ENCODE measurements at regions not wholly inside any gene's neighbourhood (a gene's known extent, or its start where the extent isn't known, plus 50 kb on each side); places are given as distances from the start of the nearest gene placed in this dataset.

DNA sequence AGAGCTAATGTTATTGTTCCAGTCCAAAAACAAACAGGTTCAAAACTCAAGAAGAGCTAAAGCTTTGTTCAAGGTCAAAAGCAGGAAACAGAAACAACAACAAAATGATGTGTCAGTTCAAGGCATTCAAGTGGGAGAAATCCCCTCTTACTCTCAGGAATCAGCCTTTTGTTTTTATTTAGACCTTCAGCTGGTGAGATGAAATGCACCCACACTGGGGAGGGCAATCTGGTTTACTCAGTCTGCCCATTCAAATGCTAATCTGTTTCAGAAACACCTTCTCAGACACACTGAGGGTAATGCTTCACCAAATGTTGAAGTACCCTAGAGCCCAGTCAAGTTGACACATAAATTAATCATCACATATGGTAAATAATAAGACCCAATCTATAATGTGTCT is 150.6 kb downstream of the TMX3 start:
- in situ Hi-C loops (cut with MboI; ENCODE audit: low pct_unique_long_range_greater_than_20kb in 2 of 9, low sequenced_read_pairs in 9 of 9, unreplicated experiment in 9 of 9), result no loop called here
- H3K27ac ChIP-seq, result no peak overlapping the region
- H3K4me1 ChIP-seq (replicated peaks in 1 of 2), result peaks cover 0 to 3% of the 10 kb centered on the region in 2 donors
- peak in 2 of 8 experiments; percentile 29 to 53 for ATAC-seq (replicated peaks in 6 of 8)
- no peak overlapping the region for H3K4me3 ChIP-seq

DNA sequence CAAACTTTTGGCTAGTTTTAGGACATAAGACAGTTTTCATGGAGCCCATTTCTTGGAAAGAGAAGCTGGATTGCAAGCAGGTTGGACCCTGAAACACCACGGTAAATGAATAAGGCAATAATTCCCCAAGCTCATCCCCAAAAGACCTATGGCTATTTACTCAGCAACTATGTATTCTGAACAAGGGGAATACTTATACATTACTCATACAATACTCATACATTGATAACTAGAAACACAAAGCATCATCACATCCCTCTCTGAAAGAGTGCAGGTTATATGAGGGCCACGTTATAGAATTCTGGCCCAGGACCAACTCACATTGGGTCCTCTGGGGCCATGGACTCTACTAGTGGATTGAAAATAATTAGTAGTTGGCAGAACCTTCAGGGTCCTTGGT is 154.8 kb downstream of the TMX3 start:
- Histone ChIP-seq H3K4me1 (replicated peaks in 1 of 2) (peaks cover 0 to 3% of the 10 kb centered on the region in 2 donors), H3K27ac (no peak overlapping the region), H3K4me3 (no peak overlapping the region)
- no peak for ATAC-seq (replicated peaks in 6 of 8)
- in situ Hi-C loops (cut with MboI; ENCODE audit: low pct_unique_long_range_greater_than_20kb in 2 of 9, low sequenced_read_pairs in 9 of 9, unreplicated experiment in 9 of 9), result no loop called here
- 38 to 85% (median 80%) methylated on average over 1 to 2 of the region's 2 CpGs; no CpG with 5 or more reads in 3 of the 10 experiments for WGBS, 10 experiments

DNA sequence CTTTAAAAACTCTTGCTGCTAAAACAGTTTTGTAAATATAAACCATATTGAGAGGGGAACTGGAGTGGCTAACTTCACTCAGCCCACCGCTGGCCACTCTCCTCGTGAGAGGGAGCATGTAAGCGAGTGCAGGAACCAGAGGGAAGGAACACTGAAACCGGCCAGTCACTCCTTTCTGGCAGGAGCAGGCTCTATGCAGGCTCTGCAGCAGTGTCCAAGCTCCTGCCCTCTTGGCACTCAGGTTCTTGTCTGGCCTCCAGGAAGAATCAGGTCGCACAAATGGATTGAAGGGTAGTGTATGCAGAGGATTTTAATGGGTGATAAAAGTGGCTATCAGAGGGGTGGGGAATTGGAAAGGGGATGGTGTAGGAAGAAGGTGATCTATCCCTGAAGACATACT is 157.7 kb downstream of the TMX3 start:
- Histone ChIP-seq H3K27ac (no peak overlapping the region), H3K4me1 (replicated peaks in 1 of 2) (no peaks in the 10 kb centered on the region), H3K4me3 (no peak overlapping the region)
- WGBS, 10 experiments, result 50 to 100% (median 83%) methylated on average over 1 to 5 of the region's 5 CpGs; no CpG with 5 or more reads in 1 of the 10 experiments
- ATAC-seq (replicated peaks in 6 of 8), result no peak
- in situ Hi-C loops (cut with MboI; ENCODE audit: low pct_unique_long_range_greater_than_20kb in 2 of 9, low sequenced_read_pairs in 9 of 9, unreplicated experiment in 9 of 9), result no loop called here

DNA sequence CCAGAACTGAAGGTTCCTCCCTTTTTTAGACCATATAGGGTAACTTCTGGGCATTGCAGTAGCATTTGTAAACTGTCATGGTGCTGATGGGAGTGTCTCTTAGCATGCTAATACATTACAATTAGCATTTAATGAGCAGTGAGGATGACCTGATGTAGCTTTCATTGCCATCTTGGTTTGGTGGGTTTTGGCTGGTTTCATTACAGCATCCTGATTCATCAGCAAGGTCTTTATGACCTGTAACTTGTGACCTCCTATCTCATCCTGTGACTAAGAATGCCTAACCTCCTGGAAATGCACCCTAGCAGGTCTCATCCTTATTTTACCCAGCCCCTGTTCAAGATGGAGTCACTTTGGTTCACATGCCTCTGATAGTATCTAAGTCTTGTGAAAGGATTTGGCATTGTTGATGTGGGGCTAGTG is 159.0 kb downstream of the TMX3 start:
- ATAC-seq (replicated peaks in 6 of 8), result peak in 3 of 8 experiments; percentile 66 to 98 (median 95)
- in situ Hi-C loops (cut with MboI; ENCODE audit: low pct_unique_long_range_greater_than_20kb in 2 of 9, low sequenced_read_pairs in 9 of 9, unreplicated experiment in 9 of 9), result no loop called here
- Histone ChIP-seq H3K4me3 (no peak overlapping the region), H3K4me1 (replicated peaks in 1 of 2) (no peaks in the 10 kb centered on the region), H3K27ac (no peak overlapping the region)

DNA sequence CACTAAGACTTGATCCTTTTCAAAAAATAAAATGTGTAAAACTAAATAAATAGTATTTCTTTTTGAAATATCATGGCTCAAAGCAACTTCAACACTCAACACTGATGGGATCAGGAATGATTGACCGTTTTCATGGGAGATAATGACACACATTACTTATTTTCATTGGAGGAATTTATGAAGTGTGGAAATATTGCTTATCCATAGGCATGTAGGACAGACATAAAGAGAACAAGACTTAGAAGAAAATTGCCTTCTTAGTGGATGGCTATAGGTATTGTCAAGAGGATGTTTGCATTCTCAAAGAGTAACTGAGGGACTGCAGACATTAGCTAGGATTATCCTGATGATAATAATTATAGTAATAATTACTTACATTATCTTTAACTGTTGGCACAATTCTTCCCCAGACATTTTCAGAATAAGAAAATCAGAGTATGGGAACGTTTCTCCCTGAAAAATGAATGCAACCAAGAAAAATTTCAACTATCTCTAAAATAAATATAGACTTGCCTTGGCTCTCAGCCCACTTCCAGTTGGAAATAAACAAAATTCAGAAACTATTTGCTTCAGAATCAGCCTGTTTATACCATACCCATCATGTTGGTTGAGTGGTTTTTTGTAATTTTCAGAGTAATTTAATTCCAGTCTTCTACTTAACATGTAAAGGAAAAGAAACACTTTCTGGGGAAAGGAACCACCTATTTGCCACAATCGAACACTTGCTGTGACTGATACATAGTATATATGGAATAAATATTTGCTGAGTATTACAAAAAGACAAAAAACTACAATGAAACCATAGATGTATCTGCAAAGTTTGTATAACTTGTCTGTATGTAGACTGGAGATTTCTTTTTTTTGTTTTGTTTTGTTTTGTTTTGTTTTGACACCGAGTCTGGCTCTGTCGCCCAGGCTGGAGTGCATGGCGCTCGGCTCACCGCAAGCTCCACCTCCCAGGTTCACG is 165.7 kb downstream of the TMX3 start:
- WGBS, 10 experiments, result 60 to 100% (median 74%) methylated on average over 1 to 9 of the region's 9 CpGs; no CpG with 5 or more reads in 1 of the 10 experiments
- no peak for ATAC-seq (replicated peaks in 6 of 8)
- in situ Hi-C loops (cut with MboI; ENCODE audit: low pct_unique_long_range_greater_than_20kb in 2 of 9, low sequenced_read_pairs in 9 of 9, unreplicated experiment in 9 of 9), result no loop called here

DNA sequence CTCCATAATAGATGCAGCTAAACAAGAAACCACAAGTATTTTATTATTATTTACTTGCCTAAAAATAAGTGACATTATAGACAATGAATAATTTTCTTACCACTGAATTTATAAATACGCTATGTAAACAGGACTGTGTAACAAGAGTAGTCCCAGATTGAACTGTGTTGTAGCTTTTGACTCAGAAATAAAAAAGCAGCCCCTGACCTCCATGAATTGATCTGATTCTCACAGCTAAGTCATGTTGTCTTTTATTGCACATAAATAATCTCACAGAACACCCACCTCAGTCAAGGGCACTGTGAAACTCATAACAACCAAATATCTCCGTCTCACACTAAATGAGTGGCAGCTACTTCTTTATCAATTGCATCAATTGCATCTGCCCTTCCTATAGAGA is 171.6 kb downstream of the TMX3 start:
- Histone ChIP-seq H3K27ac (no peak overlapping the region), H3K4me1 (replicated peaks in 1 of 2) (peaks cover 0 to 13% of the 10 kb centered on the region in 2 donors), H3K4me3 (no peak overlapping the region)
- peak in 4 of 8 experiments; percentile 16 to 78 (median 54) for ATAC-seq (replicated peaks in 6 of 8)
- in situ Hi-C loops (cut with MboI; ENCODE audit: low pct_unique_long_range_greater_than_20kb in 2 of 9, low sequenced_read_pairs in 9 of 9, unreplicated experiment in 9 of 9), result no loop called here
- 44 to 100% (median 80%) methylated on average over 1 to 2 of the region's 2 CpGs; no CpG with 5 or more reads in 3 of the 10 experiments for WGBS, 10 experiments

More for the DNA sequence above, 165.7 kb downstream of the TMX3 start:
- H3K4me1 ChIP-seq (replicated peaks in 1 of 2), result no peaks in the 10 kb centered on the region
- H3K4me3 ChIP-seq, result no peak overlapping the region
- no peak overlapping the region for H3K27ac ChIP-seq

DNA sequence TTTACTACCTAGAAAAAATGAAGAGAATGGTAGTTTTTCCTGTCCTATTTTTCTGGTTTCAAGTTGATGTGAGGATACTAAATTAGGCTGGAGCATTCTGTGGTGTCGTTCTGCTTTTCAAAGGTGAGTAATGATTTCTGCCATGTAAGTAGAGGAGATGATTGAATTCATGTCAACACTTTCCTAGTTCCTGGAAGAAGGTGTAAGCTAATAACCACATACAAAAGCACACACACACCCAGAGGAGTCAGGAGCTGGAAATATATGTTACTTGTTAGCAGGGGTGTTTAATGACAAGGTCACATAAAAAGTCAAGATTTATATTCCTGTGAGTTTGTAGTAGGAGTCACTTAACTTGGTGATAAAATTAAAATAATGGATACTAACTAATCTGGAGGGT is 172.1 kb downstream of the TMX3 start:
- H3K27ac ChIP-seq, result no peak overlapping the region
- in situ Hi-C loops (cut with MboI; ENCODE audit: low pct_unique_long_range_greater_than_20kb in 2 of 9, low sequenced_read_pairs in 9 of 9, unreplicated experiment in 9 of 9), result no loop called here
- peak in 4 of 8 experiments; percentile 18 to 86 (median 78) for ATAC-seq (replicated peaks in 6 of 8)
- no peak overlapping the region for H3K4me3 ChIP-seq
- WGBS, 10 experiments, result 14 to 89% (median 40%) methylated on average over 1 of the region's 1 CpG; no CpG with 5 or more reads in 3 of the 10 experiments
- H3K4me1 ChIP-seq (replicated peaks in 1 of 2), result peaks cover 0 to 13% of the 10 kb centered on the region in 2 donors

DNA sequence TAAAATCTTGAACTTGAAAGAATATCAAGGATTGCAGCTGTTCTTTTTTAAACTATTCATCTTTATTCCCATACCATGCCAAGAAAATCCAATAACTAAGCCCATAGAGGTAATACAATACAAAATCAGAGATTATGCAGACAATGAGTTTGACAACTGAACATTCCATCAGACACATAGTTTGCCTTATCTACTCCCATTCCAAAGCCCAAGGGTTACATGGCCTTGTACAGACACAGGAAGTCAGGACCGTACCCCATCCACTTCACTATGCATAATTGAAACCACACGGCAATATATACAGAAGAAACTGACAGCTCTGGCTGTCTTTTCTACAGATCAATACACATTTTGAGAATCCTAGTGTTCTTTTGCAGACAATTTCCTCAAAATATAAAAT is 181.3 kb downstream of the TMX3 start:
- no peak for ATAC-seq (replicated peaks in 6 of 8)
- in situ Hi-C loops (cut with MboI; ENCODE audit: low pct_unique_long_range_greater_than_20kb in 2 of 9, low sequenced_read_pairs in 9 of 9, unreplicated experiment in 9 of 9), result no loop called here
- H3K4me3 ChIP-seq, result no peak overlapping the region
- 18 to 88% (median 29%) methylated on average over 1 to 2 of the region's 2 CpGs; no CpG with 5 or more reads in 3 of the 10 experiments for WGBS, 10 experiments
- peaks cover 0 to 6% of the 10 kb centered on the region in 2 donors for H3K4me1 ChIP-seq (replicated peaks in 1 of 2)
- H3K27ac ChIP-seq, result no peak overlapping the region

DNA sequence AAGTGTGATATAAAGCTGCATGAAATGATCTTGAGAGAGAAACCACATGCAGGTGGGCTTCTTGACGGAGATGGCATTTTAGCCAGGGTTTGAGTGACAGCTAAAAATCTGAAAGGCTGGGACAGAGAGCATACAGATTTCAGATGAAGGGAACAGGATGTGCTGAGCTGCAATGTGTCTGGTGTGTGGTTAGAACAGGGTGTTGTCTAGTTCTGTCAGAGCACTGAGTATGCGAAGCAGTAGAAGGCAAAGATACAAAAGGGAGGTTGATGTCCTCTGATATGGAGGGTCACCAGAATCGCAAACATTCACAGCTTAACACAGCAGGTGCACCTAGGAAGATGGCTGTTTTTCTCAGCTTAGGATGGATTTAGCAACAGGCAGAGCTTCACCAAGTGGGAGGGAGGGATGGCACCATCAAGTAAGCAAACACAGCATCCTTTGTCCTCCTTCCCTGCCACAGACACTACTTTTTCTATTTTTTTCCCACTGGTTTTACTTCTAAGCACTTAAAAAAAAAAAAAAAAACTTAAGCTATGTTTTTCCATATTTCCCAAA is 182.5 kb downstream of the TMX3 start:
- Histone ChIP-seq H3K4me1 (replicated peaks in 1 of 2) (peaks cover 0 to 6% of the 10 kb centered on the region in 2 donors), H3K27ac (no peak overlapping the region), H3K4me3 (no peak overlapping the region)
- in situ Hi-C loops (cut with MboI; ENCODE audit: low pct_unique_long_range_greater_than_20kb in 2 of 9, low sequenced_read_pairs in 9 of 9, unreplicated experiment in 9 of 9), result no loop called here
- 39 to 100% (median 84%) methylated on average over 1 to 3 of the region's 3 CpGs for WGBS, 10 experiments
- peak in 2 of 8 experiments; percentile 59 to 83 for ATAC-seq (replicated peaks in 6 of 8)

DNA sequence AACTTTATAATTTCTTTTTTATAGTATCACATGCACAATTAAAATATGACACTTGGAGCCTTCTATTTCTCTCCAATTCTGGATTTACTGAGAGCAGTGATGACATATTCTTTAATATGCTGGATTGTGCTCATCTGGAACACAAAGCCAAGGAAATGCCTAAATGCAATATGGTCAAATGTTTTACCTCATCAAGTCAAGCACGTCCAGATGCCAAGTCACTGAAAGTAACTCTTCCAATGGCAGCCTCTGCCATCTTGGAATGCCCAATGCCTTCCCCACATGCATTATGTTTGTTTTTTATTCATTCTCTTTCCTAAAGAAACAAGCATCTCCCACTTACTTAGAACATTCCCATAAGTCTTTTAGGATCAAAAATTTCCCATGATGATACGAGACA is 189.8 kb downstream of the TMX3 start:
- Histone ChIP-seq H3K4me3 (no peak overlapping the region), H3K27ac (no peak overlapping the region), H3K4me1 (replicated peaks in 1 of 2) (peaks cover 0 to 2% of the 10 kb centered on the region in 2 donors)
- no peak for ATAC-seq (replicated peaks in 6 of 8)
- WGBS, 10 experiments, result 48 to 100% (median 68%) methylated on average over 1 to 2 of the region's 2 CpGs; no CpG with 5 or more reads in 4 of the 10 experiments
- in situ Hi-C loops (cut with MboI; ENCODE audit: low pct_unique_long_range_greater_than_20kb in 2 of 9, low sequenced_read_pairs in 9 of 9, unreplicated experiment in 9 of 9), result no loop called here

DNA sequence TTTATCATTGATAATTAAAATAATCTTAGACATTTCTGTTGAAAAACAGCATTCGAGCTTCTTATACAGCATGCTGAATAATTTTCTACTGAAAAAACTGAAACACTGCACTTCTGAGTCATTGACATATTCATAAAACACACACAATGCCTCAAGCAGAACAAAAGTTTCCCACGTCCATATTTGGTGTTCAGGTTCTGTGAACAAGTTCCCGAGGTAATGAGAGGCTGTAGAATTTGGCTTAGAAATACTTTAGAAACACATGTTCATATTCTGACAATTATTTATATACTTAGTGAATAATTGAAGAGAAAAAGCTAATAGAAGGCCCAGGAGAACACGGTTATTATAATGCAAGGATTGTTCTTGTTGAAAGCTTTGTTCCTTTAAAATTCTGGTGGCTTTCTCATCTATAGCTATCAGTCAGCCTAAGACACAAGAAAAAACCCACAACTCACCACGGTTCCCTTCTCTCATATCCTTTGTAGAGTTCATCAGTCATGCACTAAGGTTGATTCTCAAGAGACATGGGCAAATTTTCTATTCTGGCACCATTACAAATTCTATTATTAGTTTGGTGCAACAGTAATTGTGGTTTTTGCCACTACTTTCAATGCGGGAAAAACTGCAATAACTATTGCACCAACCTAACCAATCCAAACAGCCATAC is 194.4 kb downstream of the TMX3 start:
- no peak overlapping the region for H3K27ac ChIP-seq
- H3K4me3 ChIP-seq, result no peak overlapping the region
- in situ Hi-C loops (cut with MboI; ENCODE audit: low pct_unique_long_range_greater_than_20kb in 2 of 9, low sequenced_read_pairs in 9 of 9, unreplicated experiment in 9 of 9), result no loop called here
- 23 to 83% (median 68%) methylated on average over 1 to 6 of the region's 6 CpGs for WGBS, 10 experiments
- H3K4me1 ChIP-seq (replicated peaks in 1 of 2), result peaks cover 0 to 2% of the 10 kb centered on the region in 2 donors
- peak in 3 of 8 experiments; percentile 37 to 80 (median 79) for ATAC-seq (replicated peaks in 6 of 8)

DNA sequence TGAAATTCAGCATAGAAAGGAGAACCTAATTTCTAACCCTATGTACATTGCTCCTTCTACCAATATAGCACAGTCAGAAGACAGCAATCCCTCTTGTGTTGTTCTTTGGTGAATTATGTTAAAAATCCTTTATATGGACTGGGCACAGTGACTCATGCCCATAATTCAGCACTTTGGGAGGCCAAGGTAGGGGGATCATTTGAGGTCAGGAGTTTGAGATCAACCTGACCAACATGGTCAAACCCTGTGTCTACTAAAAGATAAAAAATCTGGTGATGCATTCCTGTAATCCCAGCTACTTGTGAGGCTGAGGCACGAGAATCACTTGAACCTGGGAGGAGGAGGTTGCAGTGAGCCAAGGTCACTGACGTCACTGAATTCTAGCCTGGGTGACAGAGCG is 195.6 kb downstream of the TMX3 start:
- 64 to 100% (median 85%) methylated on average over 2 to 3 of the region's 3 CpGs; no CpG with 5 or more reads in 2 of the 10 experiments for WGBS, 10 experiments
- in situ Hi-C loops (cut with MboI; ENCODE audit: low pct_unique_long_range_greater_than_20kb in 2 of 9, low sequenced_read_pairs in 9 of 9, unreplicated experiment in 9 of 9), result no loop called here

DNA sequence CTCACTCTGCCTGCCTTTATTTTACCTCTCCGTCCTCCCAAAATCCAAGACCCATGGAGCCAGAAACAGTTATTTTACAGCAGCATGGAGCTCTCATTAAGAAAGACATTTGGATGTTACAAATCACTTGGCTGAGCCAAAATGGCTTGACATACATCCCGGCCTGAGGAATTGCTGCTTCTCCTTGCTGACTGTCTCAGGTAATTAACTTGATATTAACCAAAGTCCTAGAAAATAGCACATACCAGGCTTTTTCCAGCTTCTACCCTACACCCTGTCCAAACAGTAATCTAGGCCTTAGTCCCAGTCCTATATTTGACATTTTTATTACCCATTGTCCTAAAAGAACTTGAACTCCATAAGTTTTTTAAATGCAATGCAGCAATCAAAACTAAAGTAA is 205.0 kb downstream of the TMX3 start:
- H3K4me1 ChIP-seq (replicated peaks in 1 of 2), result peaks cover 4 to 9% of the 10 kb centered on the region in 2 donors
- H3K4me3 ChIP-seq, result no peak overlapping the region
- ATAC-seq (replicated peaks in 6 of 8), result no peak
- 31 to 100% (median 82%) methylated on average over 1 to 2 of the region's 2 CpGs for WGBS, 10 experiments
- H3K27ac ChIP-seq, result no peak overlapping the region
- in situ Hi-C loops (cut with MboI; ENCODE audit: low pct_unique_long_range_greater_than_20kb in 2 of 9, low sequenced_read_pairs in 9 of 9, unreplicated experiment in 9 of 9), result no loop called here

More for the DNA sequence above, 195.6 kb downstream of the TMX3 start:
- peak in 4 of 8 experiments; percentile 17 to 41 (median 34) for ATAC-seq (replicated peaks in 6 of 8)
- H3K4me1 ChIP-seq (replicated peaks in 1 of 2), result peaks cover 0 to 2% of the 10 kb centered on the region in 2 donors
- no peak overlapping the region for H3K27ac ChIP-seq
- H3K4me3 ChIP-seq, result no peak overlapping the region

Data from motor neuron (in vitro differentiated cells).